SK-N-SH (cell line): ENCODE measurements at regions not wholly inside any gene's neighbourhood (a gene's known extent, or its start where the extent isn't known, plus 50 kb on each side); places are given as distances from the start of the nearest gene placed in this dataset.

ENCODE experiments used
- CTCF ChIA-PET: fragments of 300-600, 350-600 bp; formaldehyde crosslinking; extraction: SDS; loops from one replicate; lab custom pipeline; 2021; lab: Yijun Ruan, JAX
- POLR2A ChIA-PET: fragments of 350-600 bp; sonication (Branson Sonifier 250); formaldehyde crosslinking; extraction: SDS; loops from one replicate; lab custom pipeline; 2020; ENCODE audit warnings: antibody characterized with exemption, inconsistent platforms; lab: Yijun Ruan, JAX
- DNase-seq: peaks from one replicate; pipeline ENCODE4 v3.0.0; 2012
- H2AFZ ChIP-seq: fragments of 200-600 bp; sonication (generic); 2 replicates; pipeline ENCODE4 v1.8.1; 2016; ENCODE audit warnings: antibody characterized with exemption, mild to moderate bottlenecking, low read depth
- H3F3A ChIP-seq: fragments of 200-600 bp; sonication (generic); replicated peaks from 2 replicates; pipeline ENCODE3; 2016; ENCODE audit warnings: antibody characterized with exemption, mild to moderate bottlenecking; ENCODE audit not compliant: insufficient read depth
- H3K27ac ChIP-seq, 2 experiments: fragments of 200-500 bp in 1 of 2; fragments of 200-600 bp in 1 of 2; sonication (Bioruptor generic) in 1 of 2; sonication (generic), shearing (Covaris generic) in 1 of 2; 2 replicates each; pipeline versions ENCODE4 v1.5.1 to v1.6.1; 2014 to 2016; ENCODE audit warnings: low read depth in 2 of 2, inconsistent platforms in 1 of 2, low read length in 1 of 2, mild to moderate bottlenecking in 1 of 2, mixed read lengths in 1 of 2
- H3K27me3 ChIP-seq: fragments of 200-600 bp; sonication (generic), shearing (Covaris generic); 2 replicates; pipeline ENCODE4 v1.6.1; 2016; ENCODE audit warnings: mixed run types; ENCODE audit not compliant: insufficient read depth
- H3K36me3 ChIP-seq, 2 experiments: fragments of 200-500 bp in 1 of 2; fragments of 200-600 bp in 1 of 2; sonication (Bioruptor generic) in 1 of 2; sonication (generic) in 1 of 2; replicated peaks in 1 of 2; 2 replicates each; pipeline versions ENCODE3 to v1.5.1; 2014 to 2016; ENCODE audit warnings: low read length in 1 of 2, mild to moderate bottlenecking in 1 of 2; ENCODE audit not compliant: insufficient read depth in 2 of 2, control insufficient read depth in 1 of 2
- H3K4me1 ChIP-seq, 2 experiments: fragments of 200-500 bp in 1 of 2; fragments of 200-600 bp in 1 of 2; sonication (Bioruptor generic) in 1 of 2; sonication (generic), shearing (Covaris generic) in 1 of 2; 2 replicates each; pipeline versions ENCODE4 v1.5.1 to v1.6.1; 2014 to 2016; ENCODE audit warnings: low read depth in 1 of 2, low read length in 1 of 2, mixed run types in 1 of 2; ENCODE audit not compliant: insufficient read depth in 2 of 2, control insufficient read depth in 1 of 2
- H3K4me2 ChIP-seq: fragments of 200-600 bp; sonication (generic), shearing (Covaris generic); 2 replicates; pipeline ENCODE4 v1.6.1; 2017; ENCODE audit warnings: mixed run types
- H3K4me3 ChIP-seq, 2 experiments: fragments of 200-500 bp in 1 of 2; fragments of 200-600 bp in 1 of 2; sonication (Bioruptor generic) in 1 of 2; sonication (generic), shearing (Covaris generic) in 1 of 2; 2 replicates each; pipeline versions ENCODE4 v1.5.1 to v1.8.1; 2014 to 2016; ENCODE audit warnings: low read depth in 2 of 2, inconsistent platforms in 1 of 2, low read length in 1 of 2, mild to moderate bottlenecking in 1 of 2, mixed read lengths in 1 of 2, moderate library complexity in 1 of 2
- H3K79me2 ChIP-seq: fragments of 200-600 bp; sonication (generic); 2 replicates; pipeline ENCODE4 v1.8.1; 2017; ENCODE audit warnings: mild to moderate bottlenecking; ENCODE audit not compliant: insufficient read depth
- H3K9ac ChIP-seq: fragments of 200-600 bp; sonication (generic); 2 replicates; pipeline ENCODE4 v1.6.1; 2017; ENCODE audit warnings: mixed run types
- H3K9me2 ChIP-seq: fragments of 200-600 bp; sonication (generic); 2 replicates; pipeline ENCODE4 v1.6.1; 2017; ENCODE audit warnings: mixed run types
- H3K9me3 ChIP-seq: fragments of 200-600 bp; sonication (generic); 2 replicates; pipeline ENCODE4 v1.6.1; 2017; ENCODE audit warnings: mixed run types, mild to moderate bottlenecking, moderate library complexity
- H4K20me1 ChIP-seq: fragments of 200-600 bp; sonication (generic); 2 replicates; pipeline ENCODE4 v1.6.1; 2017; ENCODE audit warnings: mild to moderate bottlenecking, mixed run types; ENCODE audit not compliant: insufficient read depth
- CHD2 ChIP-seq: fragments of 150-350 bp; IDR thresholded peaks from 2 replicates; pipeline ENCODE4 v1.6.1; 2018; ENCODE audit warnings: low read length; ENCODE audit not compliant: partially characterized antibody
- EP300 ChIP-seq, 2 experiments: IDR thresholded peaks; 2 replicates each; pipeline versions ENCODE4 v1.4.0 to v1.6.1; 2012; ENCODE audit warnings: borderline replicate concordance in 1 of 2, low read depth in 1 of 2, low read length in 1 of 2
- FOXJ3 ChIP-seq: sonication (generic); formaldehyde crosslinking; IDR thresholded peaks from 2 replicates; pipeline ENCODE4 v1.5.1; 2020; ENCODE audit warnings: mild to moderate bottlenecking, missing genetic modification reagents
- FOXM1 ChIP-seq: IDR thresholded peaks from 2 replicates; pipeline ENCODE4 v1.4.0; 2012; ENCODE audit warnings: low read depth, mild to moderate bottlenecking
- GABPA ChIP-seq: IDR thresholded peaks from 2 replicates; pipeline ENCODE4 v1.4.0; 2012; ENCODE audit warnings: low read depth, mild to moderate bottlenecking
- GATA2 ChIP-seq: sonication (generic); formaldehyde crosslinking; IDR thresholded peaks from 2 replicates; pipeline ENCODE4 v1.5.0; 2020; ENCODE audit warnings: mild to moderate bottlenecking, missing genetic modification reagents
- JUND ChIP-seq: IDR thresholded peaks from 2 replicates; pipeline ENCODE4 v1.4.0; 2012
- MXI1 ChIP-seq: IDR thresholded peaks from 2 replicates; pipeline ENCODE4 v1.6.1; 2012; ENCODE audit warnings: mild to moderate bottlenecking, low read depth, low read length, improper control_type of control experiment
- NFIC ChIP-seq: IDR thresholded peaks from 2 replicates; pipeline ENCODE4 v1.4.0; 2012; ENCODE audit warnings: borderline replicate concordance
- NRF1 ChIP-seq: IDR thresholded peaks from 2 replicates; pipeline ENCODE4 v1.6.1; 2012; ENCODE audit warnings: low read depth, mild to moderate bottlenecking, low read length
- SMC3 ChIP-seq: IDR thresholded peaks from 2 replicates; pipeline ENCODE4 v1.6.1; 2012; ENCODE audit warnings: low read depth, low read length, improper control_type of control experiment
- TAF1 ChIP-seq: IDR thresholded peaks from 2 replicates; pipeline ENCODE4 v1.6.1; 2012; ENCODE audit warnings: low read depth, mild to moderate bottlenecking, low read length, moderate library complexity, borderline replicate concordance
- TEAD4 ChIP-seq: IDR thresholded peaks from 2 replicates; pipeline ENCODE4 v1.4.0; 2012; ENCODE audit warnings: mild to moderate bottlenecking, borderline replicate concordance; ENCODE audit not compliant: insufficient read depth
- YY1 ChIP-seq: IDR thresholded peaks from 2 replicates; pipeline ENCODE4 v1.4.0; 2012; ENCODE audit warnings: low read depth, mild to moderate bottlenecking
- WGBS: methylation state at CpG from one replicate; pipeline ENCODE4 v1.1.6; 2017; ENCODE audit warnings: low lambda C conversion rate; 5-methylcytosine and 5-hydroxymethylcytosine counted together
- TF ChIP-seq, protein P1 (sequence below): fragments of 150-350 bp; IDR thresholded peaks from 2 replicates; pipeline ENCODE4 v1.6.1; 2017; ENCODE audit warnings: antibody characterized with exemption, low read length, low read depth, borderline replicate concordance
- TF ChIP-seq, protein P2 (sequence below): fragments of 200-600 bp; sonication (generic); IDR thresholded peaks from 2 replicates; pipeline ENCODE4 v1.6.1; 2017; ENCODE audit warnings: antibody characterized with exemption, mild to moderate bottlenecking, moderate library complexity
- TF ChIP-seq, protein P3 (sequence below): IDR thresholded peaks from 2 replicates; pipeline ENCODE4 v1.6.1; 2012; ENCODE audit warnings: mild to moderate bottlenecking, low read depth, low read length, moderate library complexity
- TF ChIP-seq, protein P4 (sequence below): IDR thresholded peaks from 2 replicates; pipeline ENCODE4 v1.4.0; 2012; ENCODE audit warnings: low read depth, borderline replicate concordance

DNA sequence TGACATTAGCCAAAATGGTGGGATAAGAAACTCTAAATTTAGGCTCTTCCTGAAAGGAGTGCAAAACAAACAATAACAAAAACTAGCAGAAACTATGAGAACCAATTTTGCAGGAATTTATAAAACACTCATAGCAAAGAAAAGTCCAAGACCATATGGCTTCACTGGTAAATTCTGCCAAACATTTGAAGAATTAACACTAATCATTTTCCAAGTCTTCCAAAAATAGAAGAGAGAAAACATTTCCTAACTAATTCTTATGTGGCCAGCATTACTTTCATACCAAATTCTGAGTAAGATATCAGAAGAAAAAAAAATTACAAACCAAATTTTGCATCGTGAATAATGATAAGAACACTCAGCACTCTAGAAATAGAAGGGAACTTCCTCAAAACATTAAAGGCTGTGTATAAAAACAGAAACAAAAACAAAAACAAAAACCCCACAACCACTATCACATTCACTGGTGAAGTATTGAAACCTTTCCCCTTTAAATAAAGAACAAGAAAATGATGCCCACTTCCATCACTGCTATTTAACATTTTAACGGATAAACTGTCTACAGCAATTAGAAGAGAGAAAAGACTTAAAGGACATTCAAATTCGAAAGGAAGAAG, 524.3 kb upstream of the GALNTL6 start (continued):
- TF ChIP-seq, protein P1, sequence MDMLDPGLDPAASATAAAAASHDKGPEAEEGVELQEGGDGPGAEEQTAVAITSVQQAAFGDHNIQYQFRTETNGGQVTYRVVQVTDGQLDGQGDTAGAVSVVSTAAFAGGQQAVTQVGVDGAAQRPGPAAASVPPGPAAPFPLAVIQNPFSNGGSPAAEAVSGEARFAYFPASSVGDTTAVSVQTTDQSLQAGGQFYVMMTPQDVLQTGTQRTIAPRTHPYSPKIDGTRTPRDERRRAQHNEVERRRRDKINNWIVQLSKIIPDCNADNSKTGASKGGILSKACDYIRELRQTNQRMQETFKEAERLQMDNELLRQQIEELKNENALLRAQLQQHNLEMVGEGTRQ, result no peak
- TF ChIP-seq CHD2 (no peak), FOXM1 (no peak), NRF1 (no peak), SMC3 (no peak), YY1 (no peak)
- TF ChIP-seq, protein P2, sequence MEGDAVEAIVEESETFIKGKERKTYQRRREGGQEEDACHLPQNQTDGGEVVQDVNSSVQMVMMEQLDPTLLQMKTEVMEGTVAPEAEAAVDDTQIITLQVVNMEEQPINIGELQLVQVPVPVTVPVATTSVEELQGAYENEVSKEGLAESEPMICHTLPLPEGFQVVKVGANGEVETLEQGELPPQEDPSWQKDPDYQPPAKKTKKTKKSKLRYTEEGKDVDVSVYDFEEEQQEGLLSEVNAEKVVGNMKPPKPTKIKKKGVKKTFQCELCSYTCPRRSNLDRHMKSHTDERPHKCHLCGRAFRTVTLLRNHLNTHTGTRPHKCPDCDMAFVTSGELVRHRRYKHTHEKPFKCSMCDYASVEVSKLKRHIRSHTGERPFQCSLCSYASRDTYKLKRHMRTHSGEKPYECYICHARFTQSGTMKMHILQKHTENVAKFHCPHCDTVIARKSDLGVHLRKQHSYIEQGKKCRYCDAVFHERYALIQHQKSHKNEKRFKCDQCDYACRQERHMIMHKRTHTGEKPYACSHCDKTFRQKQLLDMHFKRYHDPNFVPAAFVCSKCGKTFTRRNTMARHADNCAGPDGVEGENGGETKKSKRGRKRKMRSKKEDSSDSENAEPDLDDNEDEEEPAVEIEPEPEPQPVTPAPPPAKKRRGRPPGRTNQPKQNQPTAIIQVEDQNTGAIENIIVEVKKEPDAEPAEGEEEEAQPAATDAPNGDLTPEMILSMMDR, result no peak

DNA sequence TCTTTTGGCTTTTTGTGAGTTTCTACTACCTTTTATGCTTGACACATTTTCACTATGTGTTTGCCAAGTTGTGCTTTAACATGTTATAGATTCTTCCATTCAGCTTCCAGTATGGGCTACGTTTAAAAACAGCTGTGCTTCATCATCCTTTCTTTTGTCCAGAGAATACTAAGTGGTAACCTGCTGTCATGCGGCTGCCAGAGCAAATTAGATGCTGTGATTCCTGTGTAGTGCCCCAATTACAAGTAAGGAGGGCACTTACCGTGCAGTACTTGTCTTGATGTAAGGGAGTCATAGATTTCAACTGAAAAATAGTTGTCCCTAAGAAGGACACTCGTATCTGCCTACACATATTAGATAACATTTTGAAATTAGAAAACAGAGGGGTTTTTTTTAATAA, 531.8 kb upstream of the GALNTL6 start:
- Histone ChIP-seq H3K36me3 (no peaks in the 10 kb centered on the region), H3K4me2 (no peak overlapping the region), H3K9me2 (no peaks in the 10 kb centered on the region), H3K27ac (no peak overlapping the region), H3K79me2 (no peaks in the 10 kb centered on the region), H3K4me1 (no peaks in the 10 kb centered on the region; a peak in 1 of 4 replicates), H2AFZ (no peak overlapping the region), H3K4me3 (no peak overlapping the region), H3K9ac (no peak overlapping the region), H3K9me3 (no peaks in the 10 kb centered on the region), H4K20me1 (no peaks in the 10 kb centered on the region), H3F3A (no peaks in the 10 kb centered on the region), H3K27me3 (no peaks in the 10 kb centered on the region)
- no peak for DNase-seq
- TF ChIP-seq FOXJ3 (CRISPR knock-in tag) (no peak), SMC3 (no peak)
- POLR2A ChIA-PET, result no interaction called here
- CTCF ChIA-PET, result no interaction called here
- WGBS, result 18% methylated on average over 4 of the region's 4 CpGs

DNA sequence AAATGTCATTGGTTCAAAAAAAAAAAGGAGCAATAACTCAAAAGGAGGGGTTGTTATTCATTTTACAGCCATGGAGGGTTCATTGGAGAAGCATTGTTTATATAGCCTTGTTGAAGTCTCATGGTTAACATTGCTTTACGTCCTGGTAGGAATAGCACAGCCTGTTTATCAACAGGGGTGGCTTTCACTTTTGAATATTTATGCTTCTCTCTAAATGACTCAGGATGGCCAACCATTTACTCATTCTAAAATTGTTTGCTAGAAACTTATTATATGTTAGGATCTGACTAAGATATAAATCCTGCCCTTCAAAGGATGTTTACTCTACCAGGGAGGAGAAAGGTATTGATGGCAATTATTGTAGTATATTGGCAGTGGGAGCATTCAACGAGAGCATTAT, 534.1 kb upstream of the GALNTL6 start:
- no peaks in the 10 kb centered on the region for H3K27me3 ChIP-seq
- H3K9me3 ChIP-seq, result no peaks in the 10 kb centered on the region
- ChIA-PET POLR2A (no interaction called here), CTCF (no interaction called here)
- H3K4me2 ChIP-seq, result no peak overlapping the region
- no peaks in the 10 kb centered on the region for H3K9me2 ChIP-seq
- no peaks in the 10 kb centered on the region for H4K20me1 ChIP-seq
- no peak overlapping the region for H3K4me3 ChIP-seq
- H3K79me2 ChIP-seq, result no peaks in the 10 kb centered on the region
- no peaks in the 10 kb centered on the region for H3K36me3 ChIP-seq
- H3F3A ChIP-seq, result no peaks in the 10 kb centered on the region
- DNase-seq, result no peak
- no peak overlapping the region for H3K27ac ChIP-seq
- 22% methylated on average over 2 of the region's 2 CpGs for WGBS
- no peaks in the 10 kb centered on the region for H3K4me1 ChIP-seq
- no peak overlapping the region for H2AFZ ChIP-seq
- no peak overlapping the region for H3K9ac ChIP-seq
- TF ChIP-seq, protein P3, sequence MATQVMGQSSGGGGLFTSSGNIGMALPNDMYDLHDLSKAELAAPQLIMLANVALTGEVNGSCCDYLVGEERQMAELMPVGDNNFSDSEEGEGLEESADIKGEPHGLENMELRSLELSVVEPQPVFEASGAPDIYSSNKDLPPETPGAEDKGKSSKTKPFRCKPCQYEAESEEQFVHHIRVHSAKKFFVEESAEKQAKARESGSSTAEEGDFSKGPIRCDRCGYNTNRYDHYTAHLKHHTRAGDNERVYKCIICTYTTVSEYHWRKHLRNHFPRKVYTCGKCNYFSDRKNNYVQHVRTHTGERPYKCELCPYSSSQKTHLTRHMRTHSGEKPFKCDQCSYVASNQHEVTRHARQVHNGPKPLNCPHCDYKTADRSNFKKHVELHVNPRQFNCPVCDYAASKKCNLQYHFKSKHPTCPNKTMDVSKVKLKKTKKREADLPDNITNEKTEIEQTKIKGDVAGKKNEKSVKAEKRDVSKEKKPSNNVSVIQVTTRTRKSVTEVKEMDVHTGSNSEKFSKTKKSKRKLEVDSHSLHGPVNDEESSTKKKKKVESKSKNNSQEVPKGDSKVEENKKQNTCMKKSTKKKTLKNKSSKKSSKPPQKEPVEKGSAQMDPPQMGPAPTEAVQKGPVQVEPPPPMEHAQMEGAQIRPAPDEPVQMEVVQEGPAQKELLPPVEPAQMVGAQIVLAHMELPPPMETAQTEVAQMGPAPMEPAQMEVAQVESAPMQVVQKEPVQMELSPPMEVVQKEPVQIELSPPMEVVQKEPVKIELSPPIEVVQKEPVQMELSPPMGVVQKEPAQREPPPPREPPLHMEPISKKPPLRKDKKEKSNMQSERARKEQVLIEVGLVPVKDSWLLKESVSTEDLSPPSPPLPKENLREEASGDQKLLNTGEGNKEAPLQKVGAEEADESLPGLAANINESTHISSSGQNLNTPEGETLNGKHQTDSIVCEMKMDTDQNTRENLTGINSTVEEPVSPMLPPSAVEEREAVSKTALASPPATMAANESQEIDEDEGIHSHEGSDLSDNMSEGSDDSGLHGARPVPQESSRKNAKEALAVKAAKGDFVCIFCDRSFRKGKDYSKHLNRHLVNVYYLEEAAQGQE, result no peak
- TF ChIP-seq JUND (no peak), GATA2 (CRISPR knock-in tag) (no peak), NRF1 (no peak), GABPA (no peak), EP300 (IDR thresholded peaks at IDR 0.05; ENCODE audit: borderline replicate concordance in 1 of 2, low read depth in 1 of 2, low read length in 1 of 2) (no peak), TAF1 (no peak), NFIC (no peak), YY1 (no peak), TEAD4 (no peak), MXI1 (no peak), FOXM1 (no peak)
- TF ChIP-seq, protein P4, sequence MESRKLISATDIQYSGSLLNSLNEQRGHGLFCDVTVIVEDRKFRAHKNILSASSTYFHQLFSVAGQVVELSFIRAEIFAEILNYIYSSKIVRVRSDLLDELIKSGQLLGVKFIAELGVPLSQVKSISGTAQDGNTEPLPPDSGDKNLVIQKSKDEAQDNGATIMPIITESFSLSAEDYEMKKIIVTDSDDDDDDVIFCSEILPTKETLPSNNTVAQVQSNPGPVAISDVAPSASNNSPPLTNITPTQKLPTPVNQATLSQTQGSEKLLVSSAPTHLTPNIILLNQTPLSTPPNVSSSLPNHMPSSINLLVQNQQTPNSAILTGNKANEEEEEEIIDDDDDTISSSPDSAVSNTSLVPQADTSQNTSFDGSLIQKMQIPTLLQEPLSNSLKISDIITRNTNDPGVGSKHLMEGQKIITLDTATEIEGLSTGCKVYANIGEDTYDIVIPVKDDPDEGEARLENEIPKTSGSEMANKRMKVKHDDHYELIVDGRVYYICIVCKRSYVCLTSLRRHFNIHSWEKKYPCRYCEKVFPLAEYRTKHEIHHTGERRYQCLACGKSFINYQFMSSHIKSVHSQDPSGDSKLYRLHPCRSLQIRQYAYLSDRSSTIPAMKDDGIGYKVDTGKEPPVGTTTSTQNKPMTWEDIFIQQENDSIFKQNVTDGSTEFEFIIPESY, result no peak
